Loucy (cell line): ENCODE measurements at regions not wholly inside any gene's neighbourhood (a gene's known extent, or its start where the extent isn't known, plus 50 kb on each side); places are given as distances from the start of the nearest gene placed in this dataset.
"Not testable (repeated sequence)": the region's sequence is repeated elsewhere in the genome, so short reads cannot be mapped to it uniquely, and the experiment has no call there.

ENCODE experiments used
- H2AFZ ChIP-seq: fragments of 200-600 bp; sonication (generic); 2 replicates; pipeline ENCODE4 v1.6.0; 2016; ENCODE audit warnings: antibody characterized with exemption, mild to moderate bottlenecking, low read length, moderate library complexity
- H3F3A ChIP-seq: fragments of 200-600 bp; 2 replicates; pipeline ENCODE4 v1.6.0; 2016; ENCODE audit warnings: antibody characterized with exemption, low read depth, mild to moderate bottlenecking
- H3K27me3 ChIP-seq: fragments of 200-600 bp; sonication (generic); 2 replicates; pipeline ENCODE4 v1.6.1; 2014; ENCODE audit warnings: low read length, mild to moderate bottlenecking; ENCODE audit not compliant: insufficient read depth, poor library complexity, severe bottlenecking
- H3K36me3 ChIP-seq: fragments of 200-600 bp; sonication (generic); 2 replicates; pipeline ENCODE4 v1.6.1; 2016; ENCODE audit warnings: low read length; ENCODE audit not compliant: insufficient read depth
- H3K4me1 ChIP-seq: fragments of 200-600 bp; sonication (generic); 2 replicates; pipeline ENCODE4 v1.5.1; 2014; ENCODE audit warnings: low read length, mild to moderate bottlenecking; ENCODE audit not compliant: insufficient read depth, poor library complexity, severe bottlenecking
- H3K4me2 ChIP-seq: fragments of 200-600 bp; sonication (generic); 2 replicates; pipeline ENCODE4 v1.6.0; 2014; ENCODE audit warnings: antibody characterized with exemption, low read length, low read depth, mild to moderate bottlenecking; ENCODE audit not compliant: poor library complexity, severe bottlenecking
- H3K4me3 ChIP-seq: fragments of 200-600 bp; sonication (generic); 2 replicates; pipeline ENCODE4 v1.5.1; 2014; ENCODE audit warnings: low read length, mild to moderate bottlenecking, mixed read lengths; ENCODE audit not compliant: poor library complexity, severe bottlenecking
- H3K79me2 ChIP-seq: fragments of 200-600 bp; sonication (generic); 2 replicates; pipeline ENCODE4 v1.6.1; 2014; ENCODE audit warnings: low read length; ENCODE audit not compliant: insufficient read depth
- H3K9ac ChIP-seq: fragments of 200-600 bp; sonication (generic); 2 replicates; pipeline ENCODE4 v1.6.0; 2014; ENCODE audit warnings: mild to moderate bottlenecking, low read depth, low read length, moderate library complexity; ENCODE audit not compliant: poor library complexity, severe bottlenecking
- H3K9me2 ChIP-seq: fragments of 200-600 bp; sonication (generic); replicated peaks from 2 replicates; pipeline ENCODE4 v1.6.1; 2016; ENCODE audit warnings: low read depth, low read length, mixed read lengths
- H3K9me3 ChIP-seq: fragments of 200-600 bp; sonication (generic); 2 replicates; pipeline ENCODE4 v1.6.1; 2014; ENCODE audit warnings: mild to moderate bottlenecking, antibody characterized with exemption, low read length, low read depth; ENCODE audit not compliant: insufficient read depth
- H4K20me1 ChIP-seq: fragments of 200-600 bp; sonication (generic); 2 replicates; pipeline ENCODE4 v1.6.0; 2014; ENCODE audit warnings: antibody characterized with exemption, low read length, mild to moderate bottlenecking; ENCODE audit not compliant: insufficient read depth, poor library complexity, severe bottlenecking
- CTCF ChIP-seq: fragments of 200-600 bp; sonication (generic); conservative IDR thresholded peaks from 2 replicates; pipeline ENCODE4 v1.5.1; 2014; ENCODE audit warnings: mild to moderate bottlenecking, antibody characterized with exemption, low read length
- EZH2phosphoT487 ChIP-seq: fragments of 200-600 bp; IDR thresholded peaks from 2 replicates; pipeline ENCODE4 v1.6.1; 2018; ENCODE audit warnings: antibody characterized with exemption, mild to moderate bottlenecking, moderate library complexity, borderline replicate concordance

- no peak overlapping the region for H3K4me3 ChIP-seq
- H4K20me1 ChIP-seq, result no peaks in the 10 kb centered on the region
- no peaks in the 10 kb centered on the region for H3K9me2 ChIP-seq
- no peaks in the 10 kb centered on the region for H3F3A ChIP-seq
- TF ChIP-seq CTCF (no peak), EZH2phosphoT487 (no peak)
- no peaks in the 10 kb centered on the region for H3K79me2 ChIP-seq
- H3K27me3 ChIP-seq, result no peaks in the 10 kb centered on the region
- H3K4me2 ChIP-seq, result no peak overlapping the region
- no peak overlapping the region for H3K9ac ChIP-seq
- no peaks in the 10 kb centered on the region for H3K4me1 ChIP-seq
- H3K9me3 ChIP-seq, result no peaks in the 10 kb centered on the region
- H3K36me3 ChIP-seq, result no peaks in the 10 kb centered on the region
- H2AFZ ChIP-seq, result no peak overlapping the region
Observed at GRCh38 chrX:143231492-143231891, 205.8 kb downstream of the SPANXN4 start.

- not testable (repeated sequence) for H3K27me3 ChIP-seq, H4K20me1 ChIP-seq
Observed at GRCh38 chrX:143228600-143228999, 202.9 kb downstream of the SPANXN4 start.

GRCh38 chrX:143206966-143207365 is 181.2 kb downstream of the SPANXN4 start:
- no peaks in the 10 kb centered on the region for H3K9me2 ChIP-seq
- no peaks in the 10 kb centered on the region for H3K9me3 ChIP-seq
- H3K9ac ChIP-seq, result no peak overlapping the region
- no peak overlapping the region for H3K4me2 ChIP-seq
- TF ChIP-seq EZH2phosphoT487, result no peak
- TF ChIP-seq CTCF, result no peak
- H3K4me3 ChIP-seq, result no peak overlapping the region
- no peaks in the 10 kb centered on the region for H3F3A ChIP-seq
- no peaks in the 10 kb centered on the region for H3K79me2 ChIP-seq
- H3K36me3 ChIP-seq, result no peaks in the 10 kb centered on the region
- H2AFZ ChIP-seq, result no peak overlapping the region
- H4K20me1 ChIP-seq, result no peaks in the 10 kb centered on the region
- no peaks in the 10 kb centered on the region for H3K27me3 ChIP-seq
- no peaks in the 10 kb centered on the region for H3K4me1 ChIP-seq

More at GRCh38 chrX:143228600-143228999, 202.9 kb downstream of the SPANXN4 start:
- H3K36me3 ChIP-seq, H3K9me2 ChIP-seq, H3K4me1 ChIP-seq, H3K9me3 ChIP-seq, H3K4me3 ChIP-seq, H2AFZ ChIP-seq, H3F3A ChIP-seq, H3K4me2 ChIP-seq, H3K79me2 ChIP-seq, H3K9ac ChIP-seq: not testable (repeated sequence)

GRCh38 chrX:143171703-143172102 is 146.0 kb downstream of the SPANXN4 start:
- Histone ChIP-seq H3K9me3 (no peaks in the 10 kb centered on the region), H3F3A (no peaks in the 10 kb centered on the region), H3K36me3 (no peaks in the 10 kb centered on the region), H2AFZ (no peak overlapping the region), H3K4me3 (no peak overlapping the region), H3K4me1 (no peaks in the 10 kb centered on the region), H3K9ac (no peak overlapping the region), H3K9me2 (no peaks in the 10 kb centered on the region), H3K79me2 (no peaks in the 10 kb centered on the region), H4K20me1 (no peaks in the 10 kb centered on the region), H3K27me3 (no peaks in the 10 kb centered on the region), H3K4me2 (no peak overlapping the region)
- TF ChIP-seq CTCF (no peak), EZH2phosphoT487 (no peak)
